ENCODE measurements at regions not wholly inside any gene's neighbourhood (a gene's known extent, or its start where the extent isn't known, plus 50 kb on each side); places are given as distances from the start of the nearest gene placed in this dataset.
"Not testable (repeated sequence)": the region's sequence is repeated elsewhere in the genome, so short reads cannot be mapped to it uniquely, and the experiment has no call there.

DNA sequence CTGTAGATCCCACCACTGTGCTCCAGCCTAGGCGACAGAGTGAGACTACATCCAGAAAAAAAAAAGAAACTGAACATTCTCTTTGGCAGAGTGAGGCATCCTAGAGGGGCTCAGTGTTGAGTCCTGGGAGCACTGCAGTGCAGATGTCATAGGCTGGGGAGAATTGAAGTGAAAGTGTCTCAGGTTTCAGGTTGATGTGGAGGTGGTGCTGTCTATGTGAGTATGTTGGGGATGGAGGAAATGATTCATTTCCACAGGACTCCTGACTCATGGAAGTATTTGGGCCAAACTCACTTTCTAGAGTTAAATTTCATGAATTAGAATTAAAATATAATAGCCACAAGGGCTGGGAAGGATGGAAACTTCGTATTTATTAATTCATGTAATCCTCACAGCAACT lies 134.4 kb upstream of the TSC22D1 start:
- H3K36me3 ChIP-seq (ENCODE audit: insufficient read depth): no peaks in the 10 kb centered on the region
- H3K4me1 ChIP-seq (ENCODE audit: insufficient read depth): no peaks in the 10 kb centered on the region
- WGBS: 76% methylated on average over 2 of the region's 2 CpGs
- no peak for DNase-seq (ENCODE audit: extremely low spot score)
- no peak overlapping the region for H3K4me3 ChIP-seq (ENCODE audit: low read depth, low read length)
- no peak overlapping the region for H3K27ac ChIP-seq (ENCODE audit: low read depth)

DNA sequence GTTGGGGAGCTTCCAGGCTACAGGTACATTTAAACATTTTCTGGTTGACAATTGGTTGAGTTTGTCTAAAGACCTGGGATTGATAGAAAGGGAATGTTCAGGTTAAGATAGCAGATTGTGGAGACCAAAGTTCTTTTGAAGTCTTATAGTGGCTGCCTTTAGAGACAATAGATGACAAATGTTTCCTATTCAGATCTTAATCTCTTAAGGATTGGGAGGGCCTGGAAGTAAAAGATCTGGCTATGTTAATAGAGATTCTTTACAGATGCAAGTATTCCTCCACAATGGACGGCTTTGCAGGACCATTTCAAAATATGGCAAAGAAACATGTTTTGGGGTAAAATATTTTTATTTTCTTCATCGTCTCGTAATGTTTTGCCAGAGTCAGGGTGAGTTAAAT lies 128.7 kb upstream of the TSC22D1 start:
- 80% methylated on average over 3 of the region's 3 CpGs for WGBS
- not testable (repeated sequence) for DNase-seq (ENCODE audit: extremely low spot score); H3K4me1 ChIP-seq (ENCODE audit: insufficient read depth); H3K4me3 ChIP-seq (ENCODE audit: low read depth, low read length); H3K27ac ChIP-seq (ENCODE audit: low read depth); H3K36me3 ChIP-seq (ENCODE audit: insufficient read depth)

DNA sequence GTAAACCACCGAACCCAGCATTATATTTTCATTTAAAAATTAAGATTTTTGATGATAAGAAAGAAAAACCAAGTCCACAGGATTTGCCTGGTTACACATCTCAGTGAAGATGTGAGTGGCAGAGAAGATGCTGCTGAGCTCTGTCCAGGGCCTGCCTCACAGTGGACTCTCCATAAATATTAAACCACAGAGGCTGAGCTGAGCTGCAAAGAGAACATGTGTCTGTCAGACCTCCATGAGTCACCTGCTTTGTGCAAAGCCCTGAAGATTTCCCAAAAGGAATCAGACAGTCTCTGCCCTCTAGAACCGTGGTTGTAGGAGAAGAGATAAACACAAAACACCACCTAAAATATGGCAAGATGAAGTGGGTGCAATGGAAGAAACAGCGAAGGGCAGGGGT lies 127.2 kb upstream of the TSC22D1 start:
- Histone ChIP-seq H3K4me3 (ENCODE audit: low read depth, low read length) (no peak overlapping the region), H3K4me1 (ENCODE audit: insufficient read depth) (no peaks in the 10 kb centered on the region), H3K27ac (ENCODE audit: low read depth) (no peak overlapping the region), H3K36me3 (ENCODE audit: insufficient read depth) (no peaks in the 10 kb centered on the region)
- 82% methylated on average over 3 of the region's 3 CpGs for WGBS
- no peak for DNase-seq (ENCODE audit: extremely low spot score)

DNA sequence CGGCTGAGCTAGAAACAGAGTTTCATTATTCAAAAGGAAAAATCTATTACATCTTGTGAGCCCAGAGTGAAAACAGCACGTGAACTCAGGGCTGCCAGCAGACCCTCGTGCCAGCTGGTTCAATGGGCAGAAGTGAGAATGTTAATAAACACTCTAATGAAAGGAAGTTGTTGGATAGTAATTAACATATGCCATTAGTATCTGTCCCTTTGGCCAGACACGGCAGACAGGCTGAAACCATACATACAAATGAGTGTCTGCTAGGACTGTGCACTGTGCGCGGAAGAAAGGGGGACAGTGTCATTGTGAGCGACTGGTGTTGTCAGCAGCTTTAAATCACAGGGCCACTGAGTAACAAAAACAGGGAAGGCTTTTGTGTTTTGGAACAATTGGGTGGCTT lies 121.9 kb upstream of the TSC22D1 start:
- H3K36me3 ChIP-seq (ENCODE audit: insufficient read depth): no peaks in the 10 kb centered on the region
- H3K4me1 ChIP-seq (ENCODE audit: insufficient read depth): no peaks in the 10 kb centered on the region
- WGBS: 66% methylated on average over 7 of the region's 7 CpGs
- no peak overlapping the region for H3K4me3 ChIP-seq (ENCODE audit: low read depth, low read length)
- DNase-seq (ENCODE audit: extremely low spot score): no peak
- H3K27ac ChIP-seq (ENCODE audit: low read depth): no peak overlapping the region

DNA sequence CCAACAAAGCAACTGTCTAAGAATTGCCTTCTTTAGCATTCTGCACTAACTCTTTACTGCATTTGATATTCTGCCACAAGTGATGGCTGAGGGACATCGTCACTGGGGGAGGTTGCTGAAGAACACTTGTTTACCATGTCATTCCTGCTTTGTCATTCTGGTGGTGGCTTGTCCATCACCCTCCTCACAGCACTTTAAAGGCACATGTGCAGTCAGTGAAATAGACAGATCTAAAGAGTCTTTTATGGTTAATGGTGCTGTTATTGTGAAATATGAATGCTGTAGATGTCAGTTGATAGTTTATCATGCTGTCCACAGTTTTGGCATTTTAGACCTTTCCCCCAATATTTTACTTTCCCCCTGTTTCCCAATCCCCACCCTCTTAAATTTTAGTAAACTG lies 120.9 kb upstream of the TSC22D1 start:
- Histone ChIP-seq H3K36me3 (ENCODE audit: insufficient read depth) (no peaks in the 10 kb centered on the region), H3K27ac (ENCODE audit: low read depth) (no peak overlapping the region), H3K4me3 (ENCODE audit: low read depth, low read length) (no peak overlapping the region), H3K4me1 (ENCODE audit: insufficient read depth) (no peaks in the 10 kb centered on the region)
- WGBS: 61% methylated on average over 1 of the region's 1 CpG
- no peak for DNase-seq (ENCODE audit: extremely low spot score)

DNA sequence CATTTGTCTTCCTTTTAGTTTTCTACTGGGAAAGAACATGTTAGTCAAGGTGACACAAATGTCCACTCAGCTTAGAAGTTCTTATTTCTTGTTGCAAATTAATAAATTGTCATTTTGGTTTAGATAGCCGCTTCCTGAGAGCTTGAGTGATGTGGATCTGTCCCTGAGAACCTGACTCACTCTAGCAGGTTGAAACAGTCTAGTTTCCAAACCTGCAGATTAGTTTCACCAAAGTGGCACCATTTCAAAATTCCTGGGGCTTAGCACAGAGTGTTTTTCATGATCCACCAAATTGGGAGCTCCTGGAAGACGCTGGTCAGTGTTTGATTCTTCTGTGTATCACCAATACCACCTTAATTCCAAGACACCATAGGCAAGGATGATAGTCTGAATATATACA lies 119.4 kb upstream of the TSC22D1 start:
- Histone ChIP-seq H3K36me3 (ENCODE audit: insufficient read depth) (no peaks in the 10 kb centered on the region), H3K27ac (ENCODE audit: low read depth) (no peak overlapping the region), H3K4me3 (ENCODE audit: low read depth, low read length) (no peak overlapping the region), H3K4me1 (ENCODE audit: insufficient read depth) (no peaks in the 10 kb centered on the region)
- no peak for DNase-seq (ENCODE audit: extremely low spot score)
- 84% methylated on average over 2 of the region's 2 CpGs for whole genome bisulfite sequencing

DNA sequence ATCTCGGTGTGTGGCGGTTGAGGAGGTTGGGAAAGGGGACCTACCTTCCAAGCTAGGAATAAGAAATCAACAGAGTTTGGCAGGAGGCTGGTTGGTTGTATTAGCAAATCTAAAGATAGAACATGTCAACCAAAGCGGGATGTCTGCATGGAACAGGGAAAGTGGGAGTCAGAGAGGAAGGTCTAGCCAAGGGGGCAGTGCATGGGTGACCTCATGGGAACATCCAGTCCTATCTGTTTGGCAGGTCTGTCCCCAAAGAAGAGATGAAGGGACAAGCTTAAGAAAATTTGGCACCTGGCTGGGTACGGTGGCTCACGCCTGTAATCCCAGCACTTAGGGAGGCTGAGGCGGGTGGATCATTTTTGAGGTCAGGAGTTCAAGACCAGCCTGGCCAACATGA lies 118.7 kb upstream of the TSC22D1 start:
- H3K36me3 ChIP-seq (ENCODE audit: insufficient read depth): no peaks in the 10 kb centered on the region
- 68% methylated on average over 6 of the region's 6 CpGs for WGBS
- H3K4me3 ChIP-seq (ENCODE audit: low read depth, low read length): no peak overlapping the region
- DNase-seq (ENCODE audit: extremely low spot score): no peak
- H3K27ac ChIP-seq (ENCODE audit: low read depth): no peak overlapping the region
- H3K4me1 ChIP-seq (ENCODE audit: insufficient read depth): no peaks in the 10 kb centered on the region

DNA sequence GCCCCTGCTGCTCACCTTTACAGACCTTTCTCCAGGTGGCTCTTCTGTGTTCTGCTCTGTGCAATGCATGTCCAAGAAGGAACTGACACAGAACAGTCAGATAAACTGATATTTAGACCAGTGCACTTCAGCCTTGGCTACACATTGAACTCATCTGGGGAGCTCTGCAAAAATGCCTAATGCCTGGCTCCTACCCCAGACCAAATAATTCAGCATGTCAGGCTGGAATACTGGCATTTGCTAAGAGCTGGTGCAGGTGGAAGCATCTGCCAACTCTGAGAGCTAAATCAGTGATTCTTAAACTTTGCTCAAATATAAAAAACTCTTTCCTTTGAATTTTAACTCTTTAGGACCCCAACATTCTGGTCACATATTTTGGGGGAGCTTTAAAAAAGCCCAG lies 118.2 kb upstream of the TSC22D1 start:
- Histone ChIP-seq H3K4me1 (ENCODE audit: insufficient read depth) (no peaks in the 10 kb centered on the region), H3K27ac (ENCODE audit: low read depth) (no peak overlapping the region), H3K36me3 (ENCODE audit: insufficient read depth) (no peaks in the 10 kb centered on the region), H3K4me3 (ENCODE audit: low read depth, low read length) (no peak overlapping the region)
- DNase-seq (ENCODE audit: extremely low spot score): no peak

DNA sequence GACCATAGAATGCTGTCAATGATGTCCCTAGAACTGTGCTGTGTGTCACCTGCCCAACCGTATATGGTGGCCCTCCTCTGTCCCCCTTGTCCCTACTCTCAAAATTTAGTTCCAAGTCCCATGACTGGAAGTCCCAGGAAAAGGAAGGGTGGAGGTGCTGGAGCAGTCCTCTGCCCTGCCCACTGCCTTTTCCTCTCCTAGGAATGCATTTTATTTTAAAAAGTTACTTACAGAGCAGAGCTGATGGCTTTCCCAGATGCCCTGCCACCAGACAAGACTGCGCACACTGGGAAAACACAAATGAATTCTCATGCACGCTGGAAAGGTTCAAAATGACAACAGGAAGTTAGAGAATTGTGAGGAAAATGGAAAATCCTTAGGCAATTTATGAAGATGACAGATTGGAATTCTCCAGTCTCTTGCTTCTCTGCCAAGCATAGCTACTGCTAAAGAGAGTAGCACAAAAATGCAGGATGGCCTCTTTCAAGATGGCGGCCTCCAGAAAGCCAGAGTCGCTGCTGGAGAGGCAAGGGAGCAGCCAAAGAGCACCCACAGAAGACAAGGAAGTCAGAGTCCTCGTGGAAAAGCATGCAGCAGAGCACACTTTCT lies 117.1 kb upstream of the TSC22D1 start:
- H3K4me1 ChIP-seq (ENCODE audit: insufficient read depth): no peaks in the 10 kb centered on the region
- H3K36me3 ChIP-seq (ENCODE audit: insufficient read depth): no peaks in the 10 kb centered on the region
- WGBS: 79% methylated on average over 6 of the region's 6 CpGs
- H3K4me3 ChIP-seq (ENCODE audit: low read depth, low read length): no peak overlapping the region
- no peak for DNase-seq (ENCODE audit: extremely low spot score)
- no peak overlapping the region for H3K27ac ChIP-seq (ENCODE audit: low read depth)

DNA sequence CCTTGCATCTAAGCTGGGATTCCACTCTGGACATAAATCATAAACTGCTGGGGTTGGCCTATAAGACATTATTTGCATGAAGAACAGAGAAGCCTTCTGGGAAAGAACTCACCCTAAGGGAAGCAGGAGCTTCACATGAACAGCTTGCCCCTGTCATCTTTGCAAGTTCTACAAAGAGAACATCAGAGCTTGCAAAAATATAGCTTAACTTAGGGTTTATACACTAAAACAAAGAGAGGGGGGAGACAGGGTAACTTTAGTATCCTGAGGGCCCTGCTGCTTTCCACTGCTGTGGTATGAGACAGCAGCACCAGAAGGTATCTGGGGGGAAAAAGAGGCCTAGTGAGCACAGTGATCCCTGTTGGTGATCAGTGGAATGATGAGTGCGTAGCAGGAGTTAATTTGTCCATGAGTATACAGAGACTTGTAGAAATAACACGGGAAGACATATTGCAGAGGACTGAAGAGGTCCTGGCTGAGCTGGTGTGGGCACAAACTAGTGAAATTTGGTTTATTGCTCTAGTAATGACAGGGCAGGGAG lies 116.1 kb upstream of the TSC22D1 start:
- no peaks in the 10 kb centered on the region for H3K36me3 ChIP-seq (ENCODE audit: insufficient read depth)
- H3K4me3 ChIP-seq (ENCODE audit: low read depth, low read length): no peak overlapping the region
- WGBS: 77% methylated on average over 2 of the region's 2 CpGs
- no peak for DNase-seq (ENCODE audit: extremely low spot score)
- no peaks in the 10 kb centered on the region for H3K4me1 ChIP-seq (ENCODE audit: insufficient read depth)
- H3K27ac ChIP-seq (ENCODE audit: low read depth): no peak overlapping the region

DNA sequence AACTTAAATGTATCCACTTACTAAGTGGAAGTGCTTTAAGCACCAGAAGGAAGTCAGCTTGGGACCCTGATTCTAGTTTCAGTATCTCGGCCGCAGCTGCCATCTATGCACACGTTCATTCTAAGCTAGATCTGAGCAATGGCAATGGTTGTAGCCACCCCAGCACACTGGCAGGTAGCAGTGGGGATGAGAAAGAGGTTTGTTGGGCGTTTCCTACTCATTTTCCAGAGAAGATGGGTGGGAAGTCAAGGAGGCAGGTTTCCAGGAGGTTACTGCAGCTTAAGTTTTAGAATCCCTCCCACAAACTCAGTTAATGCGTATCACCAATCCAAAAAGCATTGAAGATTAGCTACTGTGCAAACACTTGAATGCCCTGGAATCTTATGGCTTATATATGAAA lies 114.2 kb upstream of the TSC22D1 start:
- no peak overlapping the region for H3K4me3 ChIP-seq (ENCODE audit: low read depth, low read length)
- no peaks in the 10 kb centered on the region for H3K36me3 ChIP-seq (ENCODE audit: insufficient read depth)
- peaks cover 2% of the 10 kb centered on the region for H3K4me1 ChIP-seq (ENCODE audit: insufficient read depth)
- 91% methylated on average over 5 of the region's 5 CpGs for WGBS
- DNase-seq (ENCODE audit: extremely low spot score): no peak
- H3K27ac ChIP-seq (ENCODE audit: low read depth): no peak overlapping the region

DNA sequence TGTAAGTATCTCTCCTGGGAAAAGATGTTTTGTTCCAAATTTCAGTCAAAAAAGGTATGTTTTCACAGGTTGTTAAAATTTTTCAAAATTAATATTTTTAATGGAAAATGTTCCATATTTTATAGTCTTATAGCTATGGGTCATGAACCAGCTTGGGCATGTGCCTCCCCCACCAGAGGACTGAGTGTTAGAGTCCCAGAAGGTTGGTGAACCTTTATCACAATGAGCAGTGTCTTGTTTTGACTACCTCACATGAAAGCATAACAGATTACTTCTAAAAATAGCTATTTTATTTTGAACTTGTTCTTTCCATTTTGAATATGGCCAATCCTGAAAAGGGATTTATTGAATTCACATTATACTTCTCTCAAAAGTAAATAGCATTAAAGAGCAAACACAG lies 112.5 kb upstream of the TSC22D1 start:
- no peaks in the 10 kb centered on the region for H3K36me3 ChIP-seq (ENCODE audit: insufficient read depth)
- DNase-seq (ENCODE audit: extremely low spot score): no peak
- H3K27ac ChIP-seq (ENCODE audit: low read depth): no peak overlapping the region
- H3K4me1 ChIP-seq (ENCODE audit: insufficient read depth): peaks cover 2% of the 10 kb centered on the region
- no peak overlapping the region for H3K4me3 ChIP-seq (ENCODE audit: low read depth, low read length)

DNA sequence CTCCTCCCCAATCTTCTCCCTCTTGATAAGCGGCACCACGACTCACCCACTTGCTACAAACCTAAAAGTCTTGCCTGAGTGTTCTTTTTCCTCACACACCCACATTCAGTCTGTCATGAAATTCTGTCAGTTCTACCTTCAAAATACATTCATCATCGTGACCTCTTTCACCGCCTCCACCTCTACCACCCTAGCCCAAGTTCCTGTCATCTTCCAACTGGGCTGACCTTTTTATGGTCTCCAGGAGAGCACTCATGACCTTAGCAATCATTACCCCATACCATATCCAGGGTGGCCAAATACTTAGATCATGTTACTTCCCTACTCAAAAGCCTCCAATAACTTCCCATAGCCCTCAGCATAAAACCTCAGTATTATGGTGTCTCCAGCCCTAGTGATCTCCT lies 110.4 kb upstream of the TSC22D1 start:
- no peaks in the 10 kb centered on the region for H3K36me3 ChIP-seq (ENCODE audit: insufficient read depth)
- WGBS: 94% methylated on average over 4 of the region's 4 CpGs
- H3K4me3 ChIP-seq (ENCODE audit: low read depth, low read length): no peak overlapping the region
- no peak for DNase-seq (ENCODE audit: extremely low spot score)
- H3K4me1 ChIP-seq (ENCODE audit: insufficient read depth): peaks cover 2% of the 10 kb centered on the region
- no peak overlapping the region for H3K27ac ChIP-seq (ENCODE audit: low read depth)

DNA sequence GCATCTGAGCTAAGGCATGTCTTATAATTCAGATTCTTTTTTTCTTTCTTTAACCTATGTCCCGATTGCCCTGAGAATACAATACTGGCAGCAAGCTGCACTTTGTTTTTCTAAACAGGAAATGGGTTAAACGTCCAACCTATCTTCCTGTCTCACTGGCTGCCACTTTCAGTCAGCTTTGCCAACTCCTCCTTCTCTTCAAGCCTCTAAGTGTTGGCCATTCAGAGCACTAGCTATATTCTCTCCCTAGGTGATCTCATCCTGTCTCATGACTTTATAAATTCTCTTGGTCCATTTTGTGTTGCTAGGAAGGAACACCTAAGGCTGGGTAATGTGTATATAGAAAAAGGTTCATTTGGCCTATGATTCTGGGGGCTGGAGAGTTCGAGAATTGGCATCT lies 109.5 kb upstream of the TSC22D1 start:
- no peaks in the 10 kb centered on the region for H3K36me3 ChIP-seq (ENCODE audit: insufficient read depth)
- WGBS: 59% methylated on average over 3 of the region's 3 CpGs
- DNase-seq (ENCODE audit: extremely low spot score): no peak

DNA sequence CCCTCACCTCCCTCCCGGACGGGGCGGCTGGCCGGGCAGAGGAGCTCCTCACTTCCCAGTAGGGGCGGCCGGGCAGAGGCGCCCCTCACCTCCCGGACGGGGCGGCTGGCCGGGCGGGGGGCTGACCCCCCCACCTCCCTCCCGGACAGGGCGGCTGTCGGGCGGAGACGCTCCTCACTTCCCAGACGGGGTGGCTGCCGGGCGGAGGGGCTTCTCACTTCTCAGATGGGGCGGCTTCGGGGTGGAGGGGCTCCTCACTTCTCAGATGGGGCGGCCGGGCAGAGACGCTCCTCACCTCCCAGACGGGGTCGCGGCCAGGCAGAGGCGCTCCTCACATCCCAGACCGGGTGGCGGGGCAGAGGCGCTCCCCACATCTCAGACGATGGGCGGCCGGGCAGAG lies 106.3 kb upstream of the TSC22D1 start:
- H3K27ac ChIP-seq (ENCODE audit: low read depth); H3K4me1 ChIP-seq (ENCODE audit: insufficient read depth); DNase-seq (ENCODE audit: extremely low spot score); H3K4me3 ChIP-seq (ENCODE audit: low read depth, low read length); H3K36me3 ChIP-seq (ENCODE audit: insufficient read depth): not testable (repeated sequence)
- over 99% methylated on average over 29 of the region's 35 CpGs for WGBS

More for the DNA sequence above, 109.5 kb upstream of the TSC22D1 start:
- Histone ChIP-seq H3K27ac (ENCODE audit: low read depth) (no peak overlapping the region), H3K4me3 (ENCODE audit: low read depth, low read length) (no peak overlapping the region), H3K4me1 (ENCODE audit: insufficient read depth) (peaks cover 2% of the 10 kb centered on the region)

All from urinary bladder (tissue), 3 donors.